H1 (cell line): ENCODE measurements at regions not wholly inside any gene's neighbourhood (a gene's known extent, or its start where the extent isn't known, plus 50 kb on each side); places are given as distances from the start of the nearest gene placed in this dataset.

Source experiments
- EP300 ChIP-seq, 2 experiments: IDR thresholded peaks; 1 replicate in 1 of 2; 2 replicates in 1 of 2; pipeline ENCODE4 v1.6.1; 2011 to 2012; ENCODE audit warnings: low read depth in 2 of 2, low read length in 2 of 2, mild to moderate bottlenecking in 2 of 2, borderline replicate concordance in 1 of 2, inconsistent platforms in 1 of 2, moderate library complexity in 1 of 2
- TF ChIP-seq, protein P1 (sequence below): IDR thresholded peaks from 2 replicates; pipeline ENCODE4 v1.6.1; 2012; ENCODE audit warnings: low read length, inconsistent platforms

DNA sequence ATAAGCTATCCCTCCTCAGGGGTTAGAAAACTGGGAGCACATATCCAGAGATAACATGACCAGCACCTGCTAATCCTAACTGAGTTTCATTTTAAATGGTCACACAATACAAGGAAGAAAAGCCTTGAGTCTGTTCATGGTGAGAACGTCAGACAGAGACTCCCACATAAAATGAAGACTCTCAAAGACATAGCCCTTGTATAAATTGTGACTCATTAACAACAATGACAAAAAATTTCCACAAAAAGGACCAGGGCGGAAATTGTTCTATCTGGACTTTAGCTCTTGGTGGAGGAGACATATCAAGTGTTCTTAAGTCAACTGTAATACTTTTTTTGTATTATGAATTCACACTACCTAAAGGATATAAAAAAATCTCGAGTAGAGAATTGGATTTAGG, 313.7 kb upstream of the DCN start (continued):
- TF ChIP-seq EP300 (IDR thresholded peaks at IDR 0.05; ENCODE audit: borderline replicate concordance in 1 of 2, low read depth in 2 of 2, low read length in 2 of 2) = no peak
- TF ChIP-seq, protein P1, sequence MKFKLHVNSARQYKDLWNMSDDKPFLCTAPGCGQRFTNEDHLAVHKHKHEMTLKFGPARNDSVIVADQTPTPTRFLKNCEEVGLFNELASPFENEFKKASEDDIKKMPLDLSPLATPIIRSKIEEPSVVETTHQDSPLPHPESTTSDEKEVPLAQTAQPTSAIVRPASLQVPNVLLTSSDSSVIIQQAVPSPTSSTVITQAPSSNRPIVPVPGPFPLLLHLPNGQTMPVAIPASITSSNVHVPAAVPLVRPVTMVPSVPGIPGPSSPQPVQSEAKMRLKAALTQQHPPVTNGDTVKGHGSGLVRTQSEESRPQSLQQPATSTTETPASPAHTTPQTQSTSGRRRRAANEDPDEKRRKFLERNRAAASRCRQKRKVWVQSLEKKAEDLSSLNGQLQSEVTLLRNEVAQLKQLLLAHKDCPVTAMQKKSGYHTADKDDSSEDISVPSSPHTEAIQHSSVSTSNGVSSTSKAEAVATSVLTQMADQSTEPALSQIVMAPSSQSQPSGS = no peak
